Left lung (tissue), 4 donors: ENCODE measurements at regions not wholly inside any gene's neighbourhood (a gene's known extent, or its start where the extent isn't known, plus 50 kb on each side); places are given as distances from the start of the nearest gene placed in this dataset.
"Not testable (repeated sequence)": the region's sequence is repeated elsewhere in the genome, so short reads cannot be mapped to it uniquely, and the experiment has no call there.

Source experiments
- ATAC-seq: fragments of 200-7000 bp; cut with Tn5 transposase; one replicate; pipeline ENCODE4 v1.9.1; 2020; ENCODE audit warnings: moderate library complexity
- DNase-seq, 4 donors: peaks; one replicate each; pipeline ENCODE4 v3.0.0-alpha.2; 2013 to 2020
- H3K27ac ChIP-seq, 2 donors: fragments of 200-600 bp; sonication (generic) in 1 of 2; one replicate each; pipeline versions ENCODE4 v1.5.0 to v1.8.0; 2020 to 2021
- H3K27me3 ChIP-seq, 2 donors: fragments of 200-600 bp; sonication (generic) in 1 of 2; one replicate each; pipeline versions ENCODE4 v1.5.0 to v1.8.0; 2020 to 2021
- H3K36me3 ChIP-seq, 2 donors: fragments of 200-600 bp; sonication (generic) in 1 of 2; one replicate each; pipeline versions ENCODE4 v1.5.0 to v1.8.0; 2020 to 2021
- H3K4me1 ChIP-seq, 2 donors: fragments of 200-600 bp; one replicate each; pipeline ENCODE4 v1.8.0; 2021
- H3K4me3 ChIP-seq, 2 donors: fragments of 200-600 bp; sonication (generic) in 1 of 2; one replicate each; pipeline versions ENCODE4 v1.5.0 to v1.8.0; 2020 to 2021; ENCODE audit warnings: mild to moderate bottlenecking in 1 of 2
- H3K9me3 ChIP-seq, 2 donors: fragments of 200-600 bp; sonication (generic) in 1 of 2; one replicate each; pipeline versions ENCODE4 v1.5.0 to v1.8.0; 2020 to 2021
- CTCF ChIP-seq, 2 donors: fragments of 200-600 bp; sonication (generic) in 1 of 2; IDR thresholded peaks; one replicate each; pipeline versions ENCODE4 v1.5.0 to v1.8.0; 2021; ENCODE audit warnings: antibody characterized with exemption in 2 of 2
- intact Hi-C, 2 donors: fragments of 100-400 bp; cut with DNase I; formaldehyde crosslinking; loops; one replicate each; pipeline versions ENCODE4 v1.11.2 to v1.14.2; 2022
- donor health status: DM: no; HTN: yes; CAD: no.
- donor health status: DM: no; HTN: no; CAD: no.

- Histone ChIP-seq H3K9me3 (no peaks in the 10 kb centered on the region), H3K4me1 (no peaks in the 10 kb centered on the region), H3K27me3 (no peaks in the 10 kb centered on the region), H3K4me3 (no peak overlapping the region), H3K27ac (no peak overlapping the region), H3K36me3 (no peaks in the 10 kb centered on the region)
- ATAC-seq, result no peak
- TF ChIP-seq CTCF (IDR thresholded peaks at IDR 0.05), result no peak
- no peak for DNase-seq
- intact Hi-C loops, result no loop called here
Measured at GRCh38 chr4:28490669-28491068, 1630.0 kb downstream of the STIM2 start.

GRCh38 chr4:28505064-28505463 is 1644.4 kb downstream of the STIM2 start:
- H3K36me3 ChIP-seq, result no peaks in the 10 kb centered on the region
- no peaks in the 10 kb centered on the region for H3K4me1 ChIP-seq
- no peak for DNase-seq
- H3K27me3 ChIP-seq, result no peaks in the 10 kb centered on the region
- TF ChIP-seq CTCF (IDR thresholded peaks at IDR 0.05), result no peak
- no peaks in the 10 kb centered on the region for H3K9me3 ChIP-seq
- intact Hi-C loops, result no loop called here
- ATAC-seq, result no peak
- H3K27ac ChIP-seq, result no peak overlapping the region
- no peak overlapping the region for H3K4me3 ChIP-seq

GRCh38 chr4:28508636-28509035 is 1648.0 kb downstream of the STIM2 start:
- Histone ChIP-seq H3K4me1 (no peaks in the 10 kb centered on the region), H3K27ac (no peak overlapping the region), H3K9me3 (no peaks in the 10 kb centered on the region), H3K27me3 (no peaks in the 10 kb centered on the region), H3K36me3 (no peaks in the 10 kb centered on the region), H3K4me3 (no peak overlapping the region)
- DNase-seq, result no peak
- ATAC-seq, result no peak
- intact Hi-C loops, result no loop called here
- TF ChIP-seq CTCF (IDR thresholded peaks at IDR 0.05), result no peak

GRCh38 chr4:28514766-28515165 is 1654.1 kb downstream of the STIM2 start:
- H3K27me3 ChIP-seq, H3K27ac ChIP-seq, H3K4me3 ChIP-seq, intact Hi-C loops, H3K36me3 ChIP-seq, H3K4me1 ChIP-seq, ATAC-seq, H3K9me3 ChIP-seq: not testable (repeated sequence)
- DNase-seq, result peak in 1 of 4 donors; percentile 63

GRCh38 chr4:28518561-28519165 is 1658.0 kb downstream of the STIM2 start:
- H3K36me3 ChIP-seq, result no peaks in the 10 kb centered on the region
- H3K27me3 ChIP-seq, result no peaks in the 10 kb centered on the region
- no peaks in the 10 kb centered on the region for H3K4me1 ChIP-seq
- H3K4me3 ChIP-seq, result no peak overlapping the region
- intact Hi-C loops, result no loop called here
- TF ChIP-seq CTCF (IDR thresholded peaks at IDR 0.05), result no peak
- H3K9me3 ChIP-seq, result no peaks in the 10 kb centered on the region
- no peak overlapping the region for H3K27ac ChIP-seq
- DNase-seq (no peak), ATAC-seq (no peak)

- Histone ChIP-seq H3K9me3 (no peaks in the 10 kb centered on the region), H3K4me3 (no peak overlapping the region), H3K4me1 (no peaks in the 10 kb centered on the region), H3K36me3 (no peaks in the 10 kb centered on the region), H3K27me3 (no peaks in the 10 kb centered on the region), H3K27ac (no peak overlapping the region)
- DNase-seq (no peak), ATAC-seq (no peak)
- intact Hi-C loops, result no loop called here
- TF ChIP-seq CTCF (IDR thresholded peaks at IDR 0.05), result no peak
Measured at GRCh38 chr4:28523681-28524190, 1663.1 kb downstream of the STIM2 start.
